ENCODE measurements at regions not wholly inside any gene's neighbourhood (a gene's known extent, or its start where the extent isn't known, plus 50 kb on each side); places are given as distances from the start of the nearest gene placed in this dataset.

DNA sequence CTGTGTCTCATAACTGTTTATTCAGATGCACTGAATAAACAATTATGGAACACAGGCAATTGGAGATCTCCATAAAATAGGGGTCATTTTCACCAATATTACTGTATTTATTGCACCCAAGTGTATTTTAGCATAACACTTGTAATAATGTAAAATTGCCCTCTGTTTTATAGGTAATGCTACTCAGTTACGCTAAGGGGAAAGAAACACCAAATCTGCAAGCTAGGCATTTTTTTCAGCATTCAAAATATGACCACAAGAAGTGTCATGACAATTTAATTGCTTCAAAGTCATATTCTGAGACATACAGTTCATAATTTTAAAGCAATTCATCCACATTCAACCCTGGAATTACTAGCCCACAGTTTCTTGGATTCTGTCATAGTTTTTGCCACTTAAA is 643.2 kb upstream of the NOX3 start:
- intact Hi-C loops (cut with DNase I; ENCODE audit: low total_unique reads) = no loop called here
- H3K4me3 ChIP-seq = no peak overlapping the region
- no peaks in the 10 kb centered on the region for H3K36me3 ChIP-seq
- no peak overlapping the region for H3K27ac ChIP-seq
- TF ChIP-seq POLR2A (IDR thresholded peaks at IDR 0.05) (no peak), POLR2AphosphoS5 (IDR thresholded peaks at IDR 0.05) (no peak), EP300 (IDR thresholded peaks at IDR 0.05) (no peak)
- TF ChIP-seq, protein P1, sequence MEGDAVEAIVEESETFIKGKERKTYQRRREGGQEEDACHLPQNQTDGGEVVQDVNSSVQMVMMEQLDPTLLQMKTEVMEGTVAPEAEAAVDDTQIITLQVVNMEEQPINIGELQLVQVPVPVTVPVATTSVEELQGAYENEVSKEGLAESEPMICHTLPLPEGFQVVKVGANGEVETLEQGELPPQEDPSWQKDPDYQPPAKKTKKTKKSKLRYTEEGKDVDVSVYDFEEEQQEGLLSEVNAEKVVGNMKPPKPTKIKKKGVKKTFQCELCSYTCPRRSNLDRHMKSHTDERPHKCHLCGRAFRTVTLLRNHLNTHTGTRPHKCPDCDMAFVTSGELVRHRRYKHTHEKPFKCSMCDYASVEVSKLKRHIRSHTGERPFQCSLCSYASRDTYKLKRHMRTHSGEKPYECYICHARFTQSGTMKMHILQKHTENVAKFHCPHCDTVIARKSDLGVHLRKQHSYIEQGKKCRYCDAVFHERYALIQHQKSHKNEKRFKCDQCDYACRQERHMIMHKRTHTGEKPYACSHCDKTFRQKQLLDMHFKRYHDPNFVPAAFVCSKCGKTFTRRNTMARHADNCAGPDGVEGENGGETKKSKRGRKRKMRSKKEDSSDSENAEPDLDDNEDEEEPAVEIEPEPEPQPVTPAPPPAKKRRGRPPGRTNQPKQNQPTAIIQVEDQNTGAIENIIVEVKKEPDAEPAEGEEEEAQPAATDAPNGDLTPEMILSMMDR (IDR thresholded peaks at IDR 0.05) = no peak
- no peak for DNase-seq
- WGBS, 5 donors = 93 to 100% (median 97%) methylated on average over 1 of the region's 1 CpG
- no peaks in the 10 kb centered on the region for H3K9me3 ChIP-seq
- no peaks in the 10 kb centered on the region for H3K4me1 ChIP-seq
- H3K27me3 ChIP-seq = no peaks in the 10 kb centered on the region

DNA sequence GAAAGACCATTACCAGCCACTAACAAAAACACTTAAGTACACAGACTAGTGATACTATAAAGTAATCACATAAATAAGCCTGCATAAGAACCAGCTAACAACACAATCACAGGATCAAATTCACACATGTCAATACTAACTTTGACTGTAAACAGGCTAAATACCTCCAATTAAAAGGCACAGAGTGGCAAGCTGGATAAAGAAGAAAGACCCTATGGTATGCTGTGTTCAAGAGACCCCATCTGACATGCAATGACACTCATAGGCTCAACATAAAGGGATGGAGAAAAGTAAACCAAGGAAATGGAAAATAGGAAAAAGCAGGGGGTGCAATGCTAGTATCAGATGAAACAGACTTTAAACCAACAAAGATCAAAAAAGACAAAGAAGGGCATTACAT is 631.8 kb upstream of the NOX3 start:
- Histone ChIP-seq H3K4me1 (no peaks in the 10 kb centered on the region), H3K4me3 (no peak overlapping the region), H3K36me3 (no peaks in the 10 kb centered on the region), H3K27me3 (no peaks in the 10 kb centered on the region), H3K27ac (no peak overlapping the region), H3K9me3 (peaks cover 2 to 34% (median 29%) of the 10 kb centered on the region in 4 donors)
- DNase-seq = no peak
- TF ChIP-seq POLR2A (IDR thresholded peaks at IDR 0.05) (no peak), POLR2AphosphoS5 (IDR thresholded peaks at IDR 0.05) (no peak), EP300 (IDR thresholded peaks at IDR 0.05) (no peak)
- TF ChIP-seq, protein P1 (IDR thresholded peaks at IDR 0.05) = no peak
- intact Hi-C loops (cut with DNase I; ENCODE audit: low total_unique reads) = no loop called here

DNA sequence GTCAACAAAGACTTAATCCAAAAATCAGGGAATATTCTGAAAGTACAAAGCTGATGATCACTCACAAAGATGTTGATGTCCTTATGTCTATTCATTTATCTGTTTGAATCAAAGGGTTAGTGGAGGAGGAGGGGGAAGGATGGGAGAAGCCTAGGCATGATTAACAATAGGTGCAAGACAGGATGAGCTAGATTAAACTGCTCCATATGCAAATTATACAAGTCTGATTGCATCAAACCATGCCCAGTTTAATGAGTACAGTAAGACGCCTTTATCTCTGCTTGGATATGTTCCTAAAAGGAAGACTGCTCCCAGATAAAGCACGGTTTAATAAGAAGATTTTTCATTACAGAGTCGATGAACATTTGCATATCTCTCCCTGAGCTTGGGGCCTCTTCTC is 626.4 kb upstream of the NOX3 start:
- Histone ChIP-seq H3K27me3 (no peaks in the 10 kb centered on the region), H3K36me3 (no peaks in the 10 kb centered on the region), H3K4me3 (no peak overlapping the region), H3K4me1 (no peaks in the 10 kb centered on the region), H3K9me3 (peaks cover 0 to 10% (median 2%) of the 10 kb centered on the region in 4 donors), H3K27ac (no peak overlapping the region)
- TF ChIP-seq, protein P1 (IDR thresholded peaks at IDR 0.05) = no peak
- no peak for TF ChIP-seq POLR2AphosphoS5 (IDR thresholded peaks at IDR 0.05)
- no peak for TF ChIP-seq EP300 (IDR thresholded peaks at IDR 0.05)
- TF ChIP-seq POLR2A (IDR thresholded peaks at IDR 0.05) = no peak
- DNase-seq = no peak
- intact Hi-C loops (cut with DNase I; ENCODE audit: low total_unique reads) = no loop called here
- WGBS, 5 donors = 46 to 70% (median 52%) methylated on average over 3 of the region's 3 CpGs

- H3K9me3 ChIP-seq = no peaks in the 10 kb centered on the region
- H3K27ac ChIP-seq = no peak overlapping the region
- H3K36me3 ChIP-seq = no peaks in the 10 kb centered on the region
- WGBS, 5 donors = 58 to 83% (median 77%) methylated on average over 1 of the region's 1 CpG
- no peak for TF ChIP-seq EP300 (IDR thresholded peaks at IDR 0.05)
- TF ChIP-seq, protein P1 (IDR thresholded peaks at IDR 0.05) = no peak
- no peak for TF ChIP-seq POLR2A (IDR thresholded peaks at IDR 0.05)
- TF ChIP-seq POLR2AphosphoS5 (IDR thresholded peaks at IDR 0.05) = no peak
- no peak overlapping the region for H3K4me3 ChIP-seq
- no peak for DNase-seq
- no peaks in the 10 kb centered on the region for H3K4me1 ChIP-seq
- H3K27me3 ChIP-seq = no peaks in the 10 kb centered on the region
- intact Hi-C loops (cut with DNase I; ENCODE audit: low total_unique reads) = no loop called here
Measured at GRCh38 chr6:156080371-156080770, 624.7 kb upstream of the NOX3 start.

All from stomach (tissue), 8 donors.